Psoas muscle (tissue), 7 donors: ENCODE measurements at regions not wholly inside any gene's neighbourhood (a gene's known extent, or its start where the extent isn't known, plus 50 kb on each side); places are given as distances from the start of the nearest gene placed in this dataset.

Experiments
- ATAC-seq, 4 donors: fragments of 200-7000 bp; cut with Tn5 transposase; one replicate each; pipeline ENCODE4 v1.9.1; 2020; ENCODE audit warnings: moderate library complexity in 3 of 4, mild to moderate bottlenecking in 2 of 4
- DNase-seq, 2 donors: peaks; one replicate each; pipeline ENCODE4 v3.0.0-alpha.2; 2020
- H3K27ac ChIP-seq: fragments of 200-600 bp; one replicate; pipeline ENCODE4 v1.8.0; 2022
- H3K27me3 ChIP-seq, 3 donors: fragments of 200-600 bp in 1 of 3; one replicate each; pipeline versions ENCODE4 v1.6.1 to v1.8.0; 2013 to 2022; ENCODE audit warnings: low read length in 2 of 3, mild to moderate bottlenecking in 2 of 3, moderate library complexity in 1 of 3; ENCODE audit not compliant: insufficient read depth in 3 of 3
- H3K36me3 ChIP-seq, 2 donors: fragments of 200-600 bp in 1 of 2; one replicate each; pipeline versions ENCODE4 v1.6.1 to v1.8.0; 2013 to 2022; ENCODE audit warnings: low read depth in 1 of 2, mild to moderate bottlenecking in 1 of 2, moderate library complexity in 1 of 2; ENCODE audit not compliant: insufficient read depth in 1 of 2
- H3K4me1 ChIP-seq: fragments of 200-600 bp; one replicate; pipeline ENCODE4 v1.8.0; 2022
- H3K4me3 ChIP-seq: fragments of 200-600 bp; one replicate; pipeline ENCODE4 v1.8.0; 2022; ENCODE audit warnings: mild to moderate bottlenecking
- H3K9me3 ChIP-seq: fragments of 200-600 bp; one replicate; pipeline ENCODE4 v1.8.0; 2022
- WGBS, 3 donors: extraction: QIAGEN DNeasy Blood & Tissue Kit; methylation state at CpG; one replicate each; pipeline versions ENCODE4 v1.1.6 to v1.1.7; 2013; 5-methylcytosine and 5-hydroxymethylcytosine counted together
- intact Hi-C, 2 donors: fragments of 100-400 bp; cut with DNase I; formaldehyde crosslinking; loops; one replicate each; pipeline versions ENCODE4 v1.11.0 to v1.14.2; 2022
- TF ChIP-seq, protein P1 (sequence below): fragments of 200-600 bp; IDR thresholded peaks from one replicate; pipeline ENCODE4 v1.8.0; 2022; ENCODE audit warnings: antibody characterized with exemption
- donor health status: healthy with polysubstance abuse.
- donor health status: DM: no; HTN: no; CAD: no; lungs with moderate emphysema.
- donor health status: Bipolar disorder and iron deficiency.
- donor health status: healthy.
- donor health status: DM: yes; HTN: yes; CAD: no.
- donor health status: DM: no; HTN: no; CAD: no.
- donor health status: DM: yes; HTN: yes; CAD: no.

GRCh38 chr3:66816090-66816761 lies 181.9 kb upstream of the KBTBD8 start:
- TF ChIP-seq, protein P1, sequence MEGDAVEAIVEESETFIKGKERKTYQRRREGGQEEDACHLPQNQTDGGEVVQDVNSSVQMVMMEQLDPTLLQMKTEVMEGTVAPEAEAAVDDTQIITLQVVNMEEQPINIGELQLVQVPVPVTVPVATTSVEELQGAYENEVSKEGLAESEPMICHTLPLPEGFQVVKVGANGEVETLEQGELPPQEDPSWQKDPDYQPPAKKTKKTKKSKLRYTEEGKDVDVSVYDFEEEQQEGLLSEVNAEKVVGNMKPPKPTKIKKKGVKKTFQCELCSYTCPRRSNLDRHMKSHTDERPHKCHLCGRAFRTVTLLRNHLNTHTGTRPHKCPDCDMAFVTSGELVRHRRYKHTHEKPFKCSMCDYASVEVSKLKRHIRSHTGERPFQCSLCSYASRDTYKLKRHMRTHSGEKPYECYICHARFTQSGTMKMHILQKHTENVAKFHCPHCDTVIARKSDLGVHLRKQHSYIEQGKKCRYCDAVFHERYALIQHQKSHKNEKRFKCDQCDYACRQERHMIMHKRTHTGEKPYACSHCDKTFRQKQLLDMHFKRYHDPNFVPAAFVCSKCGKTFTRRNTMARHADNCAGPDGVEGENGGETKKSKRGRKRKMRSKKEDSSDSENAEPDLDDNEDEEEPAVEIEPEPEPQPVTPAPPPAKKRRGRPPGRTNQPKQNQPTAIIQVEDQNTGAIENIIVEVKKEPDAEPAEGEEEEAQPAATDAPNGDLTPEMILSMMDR, result peak; percentile 72
- Histone ChIP-seq H3K4me3 (no peak overlapping the region), H3K4me1 (no peaks in the 10 kb centered on the region), H3K36me3 (no peaks in the 10 kb centered on the region), H3K27ac (no peak overlapping the region), H3K9me3 (no peaks in the 10 kb centered on the region), H3K27me3 (no peaks in the 10 kb centered on the region)
- 12 to 20% (median 18%) methylated on average over 4 of the region's 4 CpGs for WGBS, 3 donors
- ATAC-seq, result peak; percentile 84 to 95 (median 89)
- no peak for DNase-seq
- intact Hi-C loops, result loop anchor here (5.0 to 10.0 kb wide), 5 partner anchors 54 to 539 kb away; partner anchors contain the start of gene LRIG1 (in 2 of the 2)

DNA sequence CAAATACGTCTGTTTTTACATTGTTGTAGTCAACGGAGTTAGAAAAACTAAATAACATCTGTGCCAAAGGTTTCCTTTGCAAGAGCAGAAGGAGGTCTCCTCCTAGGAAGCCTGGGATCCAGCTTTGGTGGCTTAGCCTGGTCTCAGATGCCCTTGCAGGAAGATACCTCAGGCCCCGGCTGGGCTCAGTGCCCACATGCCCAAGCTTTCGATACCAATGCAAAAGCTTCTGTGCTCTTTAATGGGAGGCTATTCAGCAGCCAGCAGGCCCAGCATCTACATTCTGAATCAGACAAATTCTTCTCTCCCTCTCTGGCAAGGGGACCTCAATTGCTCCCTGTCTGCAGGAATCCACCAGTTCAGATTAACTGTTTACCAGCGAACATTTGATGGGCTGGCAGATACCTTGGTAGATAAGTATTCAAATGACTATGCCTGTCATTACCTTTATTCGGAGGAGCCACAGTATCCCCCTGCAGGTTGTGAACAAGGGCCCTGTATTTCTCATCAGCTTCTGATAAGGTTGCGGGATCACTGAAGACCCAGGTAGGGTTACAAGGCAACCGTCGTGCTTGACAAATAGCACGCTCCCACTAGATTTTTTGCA lies 180.1 kb upstream of the KBTBD8 start:
- DNase-seq (no peak), ATAC-seq (no peak)
- Histone ChIP-seq H3K4me1 (no peaks in the 10 kb centered on the region), H3K36me3 (no peaks in the 10 kb centered on the region), H3K4me3 (no peak overlapping the region), H3K27me3 (no peaks in the 10 kb centered on the region), H3K9me3 (no peaks in the 10 kb centered on the region), H3K27ac (no peak overlapping the region)
- TF ChIP-seq, protein P1, result no peak
- 75 to 86% (median 81%) methylated on average over 10 of the region's 10 CpGs for WGBS, 3 donors
- intact Hi-C loops, result loop anchor here (5.0 to 10.0 kb wide), 5 partner anchors 56 to 541 kb away; partner anchors contain the start of gene LRIG1 (in 2 of the 2)

- 62 to 73% (median 65%) methylated on average over 3 of the region's 3 CpGs for WGBS, 3 donors
- TF ChIP-seq, protein P1, result no peak
- ATAC-seq (no peak), DNase-seq (no peak)
- Histone ChIP-seq H3K36me3 (no peaks in the 10 kb centered on the region), H3K4me1 (no peaks in the 10 kb centered on the region), H3K4me3 (no peak overlapping the region), H3K27me3 (no peaks in the 10 kb centered on the region), H3K9me3 (no peaks in the 10 kb centered on the region), H3K27ac (no peak overlapping the region)
- intact Hi-C loops, result loop anchor here (5.0 to 10.0 kb wide), 7 partner anchors 58 to 568 kb away; partner anchors contain the start of gene LRIG1 (in 2 of the 2)
Observed at GRCh38 chr3:66819993-66820501, 178.1 kb upstream of the KBTBD8 start.

- Histone ChIP-seq H3K27me3 (no peaks in the 10 kb centered on the region), H3K4me3 (no peak overlapping the region), H3K9me3 (no peaks in the 10 kb centered on the region), H3K36me3 (no peaks in the 10 kb centered on the region), H3K27ac (no peak overlapping the region), H3K4me1 (no peaks in the 10 kb centered on the region)
- TF ChIP-seq, protein P1, result peak; percentile 77
- intact Hi-C loops, result loop anchor here (5.0 kb wide), 3 partner anchors 415 to 570 kb away; no protein-coding TSS in a partner anchor
- peak; percentile 22 to 66 for DNase-seq
- WGBS, 3 donors, result 69 to 79% (median 70%) methylated on average over 11 of the region's 11 CpGs
- ATAC-seq, result peak; percentile 83 to 95 (median 88)
Observed at GRCh38 chr3:66822186-66823008, 175.7 kb upstream of the KBTBD8 start.
